Fibroblast of skin of left biceps (primary cell): ENCODE measurements at regions not wholly inside any gene's neighbourhood (a gene's known extent, or its start where the extent isn't known, plus 50 kb on each side); places are given as distances from the start of the nearest gene placed in this dataset.

Experiments used
- DNase-seq, 2 experiments: peaks; one replicate each; pipeline ENCODE4 v3.0.0-alpha.2; 2013; ENCODE audit warnings: low read depth in 2 of 2

DNA sequence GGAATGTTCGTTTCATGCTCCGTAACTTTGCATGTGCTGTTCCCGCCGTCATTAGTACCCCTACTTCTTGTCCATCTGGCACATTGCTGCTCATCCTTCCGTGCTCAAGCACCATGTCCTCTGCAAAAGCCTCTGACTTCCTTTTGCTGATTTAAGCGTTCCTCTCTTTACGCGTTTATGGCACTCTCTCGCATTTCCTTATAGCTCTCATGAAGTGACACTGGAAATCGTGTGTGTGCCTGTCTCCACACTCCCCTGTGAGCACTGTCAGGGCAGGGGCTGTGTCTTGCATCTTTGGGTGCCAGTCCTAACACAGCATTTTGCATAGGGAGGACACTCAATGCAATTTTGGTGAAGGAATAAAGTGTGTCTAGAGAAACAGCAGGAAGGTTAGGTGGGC, 210.6 kb upstream of the FAT1 start:
- DNase-seq: no peak

DNA sequence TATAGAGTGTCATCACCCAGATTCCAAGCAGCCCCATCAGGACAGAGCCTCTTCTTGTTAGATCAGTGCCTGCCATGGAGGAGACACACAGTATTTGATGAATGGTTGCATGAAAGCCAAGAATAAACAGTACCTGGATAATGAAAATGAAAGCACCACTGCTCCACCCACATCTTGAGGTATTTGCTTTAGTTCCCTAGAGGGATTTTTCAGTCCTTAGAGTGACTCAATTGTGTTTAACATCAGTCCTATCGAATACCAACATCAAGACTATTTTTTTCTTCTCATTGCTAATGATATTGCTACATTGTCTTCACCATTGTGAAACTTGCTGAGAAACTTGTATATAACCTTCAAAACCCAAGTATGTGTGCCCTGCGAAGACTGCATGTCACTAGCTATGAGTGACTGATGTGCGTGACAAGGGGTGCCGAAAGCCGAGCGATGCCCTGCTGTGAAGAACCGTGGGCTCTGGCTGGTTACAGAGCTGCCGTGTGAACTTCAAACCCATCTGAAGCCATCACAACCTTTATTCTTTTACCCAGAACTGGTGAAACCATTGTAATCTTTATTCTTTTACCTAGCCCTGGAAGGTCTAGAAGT, 211.3 kb upstream of the FAT1 start:
- no peak for DNase-seq

- no peak for DNase-seq
Measured at GRCh38 chr4:186935901-186936300, 212.2 kb upstream of the FAT1 start.

DNA sequence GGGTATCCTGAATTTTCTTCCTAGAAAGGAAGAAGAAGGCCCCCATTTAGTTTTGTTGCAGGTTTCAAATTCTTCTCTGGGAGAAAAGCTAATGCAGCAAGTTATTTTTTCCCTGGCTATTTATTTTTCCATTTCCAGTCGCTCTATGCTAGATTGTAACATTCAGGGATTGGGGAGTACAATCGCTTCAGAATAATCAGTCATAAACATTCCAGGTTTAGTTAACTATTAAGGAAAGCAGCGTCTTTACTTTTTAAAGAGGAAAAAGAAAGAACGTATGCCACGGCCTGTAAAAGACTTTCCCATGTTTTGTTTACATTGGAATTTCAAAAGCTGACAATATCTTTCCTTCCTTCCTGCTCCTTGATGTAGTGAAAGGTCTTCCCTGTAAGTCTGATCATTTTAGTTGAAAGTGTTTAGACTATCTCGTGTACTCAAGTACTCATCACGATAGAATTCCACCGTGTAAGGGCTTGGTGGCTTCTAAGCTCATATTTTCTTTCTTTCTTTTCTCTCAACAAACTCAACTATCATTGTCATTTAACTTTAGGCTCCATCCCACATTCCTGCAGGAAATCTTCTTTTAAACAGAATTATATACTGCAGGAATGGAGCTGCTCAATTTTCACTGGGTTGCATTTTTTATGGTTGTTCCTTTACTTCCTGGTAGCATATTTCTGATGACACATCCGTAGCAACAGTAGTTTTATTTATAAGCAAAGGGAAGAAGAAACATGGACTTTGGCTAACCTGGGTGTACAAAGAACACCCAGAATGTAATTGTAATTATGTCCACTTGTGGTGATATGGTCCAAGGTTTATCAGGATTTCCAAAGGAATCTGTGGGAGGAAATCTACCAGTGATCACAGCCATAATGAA, 213.1 kb upstream of the FAT1 start:
- peak; percentile 33 to 39 for DNase-seq

DNA sequence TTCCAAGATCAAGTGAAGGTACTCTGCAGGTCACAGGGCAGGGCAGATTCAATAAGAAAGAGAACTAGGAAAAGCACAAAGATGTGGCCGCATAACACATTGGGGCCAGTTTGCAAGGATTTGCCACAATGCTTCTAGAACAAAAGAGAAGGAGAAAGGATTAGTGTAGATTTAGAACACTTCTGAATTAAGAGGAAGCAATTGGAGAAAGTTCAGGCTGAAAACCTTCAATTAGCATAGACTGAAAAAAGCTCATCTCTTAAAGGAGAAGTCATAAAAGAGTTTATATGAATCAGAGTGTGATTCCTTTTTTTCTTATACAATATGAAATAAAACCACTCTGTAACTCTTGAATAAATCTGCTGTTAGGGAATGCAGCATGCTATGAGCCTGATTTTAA, 215.6 kb upstream of the FAT1 start:
- DNase-seq: no peak

DNA sequence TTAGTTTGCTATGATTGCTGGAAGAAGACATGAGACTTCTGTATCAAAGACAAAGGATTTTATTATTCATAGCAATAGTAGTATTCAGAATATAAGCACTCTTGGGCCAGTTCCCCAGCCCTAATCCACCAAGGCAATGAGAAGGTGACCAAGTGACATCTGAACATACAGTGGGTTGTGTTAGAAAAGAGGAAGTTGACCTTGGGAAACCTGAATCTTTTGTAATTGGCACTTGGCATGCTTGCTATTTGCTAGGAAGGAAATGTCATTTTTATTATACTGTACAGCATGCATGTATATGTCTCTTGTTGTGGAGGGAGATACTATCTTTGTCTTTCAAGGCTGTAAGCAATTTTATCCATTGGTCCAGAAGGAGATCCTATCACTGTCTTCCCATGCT, 216.1 kb upstream of the FAT1 start:
- DNase-seq: no peak

DNA sequence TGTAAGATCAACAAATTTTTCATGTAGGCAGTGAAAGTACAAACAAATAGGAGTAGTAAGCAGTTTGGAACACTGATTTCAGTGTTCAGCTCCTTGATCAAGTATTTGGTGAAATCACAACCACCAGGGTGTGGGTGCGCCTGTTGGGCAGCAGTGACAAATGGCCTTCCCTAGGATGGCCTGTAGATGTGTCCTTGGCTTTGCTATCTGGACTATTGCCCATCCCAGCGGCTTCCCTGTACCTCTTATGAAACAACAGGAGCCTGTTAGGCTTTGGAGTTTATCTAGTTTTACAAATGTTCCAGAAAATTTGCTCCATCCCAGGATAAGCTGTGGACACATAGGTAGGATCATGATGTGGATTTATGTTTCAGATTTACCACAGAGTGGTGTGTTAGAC, 216.8 kb upstream of the FAT1 start:
- no peak for DNase-seq

GRCh38 chr4:186942758-186943377, 219.2 kb upstream of the FAT1 start:
- DNase-seq: no peak

- no peak for DNase-seq
Measured at GRCh38 chr4:186943411-186943810, 219.8 kb upstream of the FAT1 start.

- no peak for DNase-seq
Measured at GRCh38 chr4:186946136-186946535, 222.5 kb upstream of the FAT1 start.

DNA sequence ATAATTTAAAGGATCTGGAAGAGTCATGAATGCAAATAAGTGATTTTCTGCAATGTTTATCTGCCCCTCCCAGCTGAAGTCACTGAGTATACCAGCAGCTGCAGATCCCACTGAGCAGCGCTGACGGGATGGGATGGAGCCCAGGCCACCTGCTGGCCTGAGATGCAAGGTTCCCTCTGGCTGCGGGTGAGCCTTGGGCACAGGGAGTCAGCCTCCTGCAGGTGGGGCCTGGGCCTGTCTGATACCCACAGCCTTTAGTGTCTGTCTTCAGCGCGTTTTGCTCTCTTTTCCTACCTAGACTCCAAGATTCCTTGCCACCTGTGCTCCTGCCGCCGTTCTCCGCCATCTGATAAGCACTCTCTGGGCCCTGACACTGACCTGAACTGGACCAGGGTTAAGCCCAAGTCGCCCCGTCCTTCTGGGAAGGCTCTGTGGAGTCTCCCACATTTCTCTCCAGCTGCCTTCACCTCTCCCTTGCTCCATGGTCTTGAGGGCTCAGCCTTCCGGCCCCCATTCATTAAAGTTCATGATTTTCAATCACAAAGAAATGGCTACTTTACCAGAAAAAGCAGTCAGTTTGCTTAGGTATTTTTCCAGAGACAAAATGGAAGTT, 223.1 kb upstream of the FAT1 start:
- DNase-seq: no peak

DNA sequence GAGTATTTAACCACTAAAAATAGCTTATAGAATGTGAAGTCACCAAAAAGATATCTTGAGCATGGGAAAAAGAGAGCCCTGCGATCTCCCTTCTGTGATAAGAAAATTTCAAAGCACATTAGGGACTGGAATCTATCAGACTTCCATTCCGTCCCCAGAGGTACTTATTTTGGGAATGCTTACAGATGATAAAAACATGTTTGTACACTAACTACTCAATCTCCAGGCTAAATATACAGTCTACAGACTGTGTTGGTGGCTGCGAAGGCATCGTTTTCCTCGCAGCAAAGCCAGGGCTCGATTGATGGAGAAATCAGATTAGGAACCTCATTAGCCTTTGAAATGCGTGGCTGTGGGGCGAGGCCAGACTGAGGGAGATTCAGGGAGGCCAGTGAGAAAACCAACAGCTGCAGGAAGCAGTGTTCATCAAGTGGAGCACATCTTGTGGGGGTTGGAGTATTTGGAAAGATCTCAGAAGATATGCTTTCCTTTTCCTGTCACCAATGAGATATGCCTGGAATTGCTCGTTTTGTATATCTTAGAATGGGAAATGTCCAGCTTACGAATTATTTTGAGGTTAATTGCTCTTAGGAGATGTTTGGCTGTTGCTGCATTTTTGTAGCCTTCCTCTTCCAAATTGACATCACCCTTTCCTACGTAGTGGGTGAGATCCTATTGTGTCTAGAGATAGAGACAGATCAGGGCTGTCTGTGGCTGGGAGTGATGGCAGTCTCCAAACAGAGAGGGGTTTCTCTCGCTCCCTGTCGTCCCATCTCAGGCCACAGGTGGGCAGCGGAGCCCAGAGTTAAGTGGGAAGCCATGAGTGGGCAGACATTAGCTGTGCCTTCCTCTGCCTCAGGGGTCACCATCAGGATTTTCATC, 224.9 kb upstream of the FAT1 start:
- DNase-seq: no peak

- DNase-seq: no peak
Measured at GRCh38 chr4:186949847-186950246, 226.2 kb upstream of the FAT1 start.

DNA sequence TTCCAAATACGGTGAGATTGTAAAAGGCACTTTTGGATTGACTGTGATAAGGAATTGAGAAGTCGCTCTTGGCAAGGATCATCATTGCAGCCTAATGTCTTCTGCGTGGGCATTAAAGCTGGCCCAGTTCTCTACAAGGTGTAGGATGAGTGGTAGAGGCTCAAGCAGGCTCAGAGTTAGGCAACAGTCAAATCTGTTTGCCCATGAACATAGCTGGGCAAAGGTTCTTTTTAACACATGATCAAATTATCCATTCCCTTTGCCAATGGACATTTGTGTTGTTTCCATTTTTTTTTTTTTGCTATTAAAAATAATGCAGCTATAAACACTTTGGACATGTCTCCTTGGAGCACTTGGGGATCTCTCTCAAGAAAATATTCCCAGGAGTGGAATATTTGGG, 229.1 kb upstream of the FAT1 start:
- no peak for DNase-seq

DNA sequence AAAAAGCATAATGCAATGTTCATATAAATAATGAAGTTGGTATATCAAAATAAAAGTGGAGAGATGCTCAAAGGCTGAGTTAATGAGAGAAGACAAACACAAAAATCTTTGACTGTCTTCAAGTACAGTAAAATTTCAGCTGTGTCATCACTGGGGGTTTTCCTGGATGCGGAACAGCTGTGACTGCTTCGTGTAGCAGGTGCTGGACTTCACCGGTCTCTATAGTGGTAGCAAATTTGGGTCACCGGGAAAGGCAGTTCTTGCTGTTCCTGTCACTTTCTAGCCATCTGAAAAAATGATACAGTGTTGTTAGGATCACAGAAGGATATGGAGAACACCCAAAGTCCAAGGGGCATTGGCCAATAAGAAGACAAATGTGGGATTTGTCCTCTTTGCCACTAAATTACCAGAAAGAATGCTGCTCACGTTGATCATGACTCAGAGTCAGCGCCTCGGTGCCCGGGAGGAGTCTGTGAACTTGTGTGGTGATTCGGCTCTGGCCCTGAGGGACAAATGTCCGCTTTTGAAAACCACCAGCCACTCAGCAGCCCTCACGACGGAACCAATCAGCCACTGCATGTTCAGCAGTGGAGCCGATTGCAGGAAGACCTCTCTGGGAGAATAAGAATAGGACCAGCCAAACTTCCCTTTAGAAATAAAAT, 230.1 kb upstream of the FAT1 start:
- DNase-seq: no peak

GRCh38 chr4:186954509-186954908, 230.9 kb upstream of the FAT1 start:
- no peak for DNase-seq

- no peak for DNase-seq
Measured at GRCh38 chr4:186954956-186955355, 231.3 kb upstream of the FAT1 start.

- DNase-seq: no peak
Measured at GRCh38 chr4:186957952-186958555, 234.4 kb upstream of the FAT1 start.

GRCh38 chr4:186958726-186959350, 235.2 kb upstream of the FAT1 start:
- no peak for DNase-seq
